Left ventricle myocardium inferior (tissue), 1 donor: ENCODE measurements at regions not wholly inside any gene's neighbourhood (a gene's known extent, or its start where the extent isn't known, plus 50 kb on each side); places are given as distances from the start of the nearest gene placed in this dataset.

ENCODE experiments used
- DNase-seq: peaks from one replicate; pipeline ENCODE4 v3.0.0-alpha.2; 2020
- H3K27ac ChIP-seq: fragments of 200-600 bp; replicated peaks from 2 replicates; pipeline ENCODE4 v1.8.0; 2021
- H3K27me3 ChIP-seq: fragments of 200-600 bp; 2 replicates; pipeline ENCODE4 v1.8.0; 2021; ENCODE audit warnings: low read depth
- H3K36me3 ChIP-seq: fragments of 200-600 bp; 2 replicates; pipeline ENCODE4 v1.8.0; 2021
- H3K4me1 ChIP-seq: fragments of 200-600 bp; 2 replicates; pipeline ENCODE4 v1.8.0; 2021
- H3K4me3 ChIP-seq: fragments of 200-600 bp; 2 replicates; pipeline ENCODE4 v1.8.0; 2021; ENCODE audit warnings: mild to moderate bottlenecking, moderate library complexity
- H3K9me3 ChIP-seq: fragments of 200-600 bp; replicated peaks from 2 replicates; pipeline ENCODE4 v1.8.0; 2021
- intact Hi-C: fragments of 100-400 bp; cut with micrococcal nuclease; formaldehyde crosslinking; loops from one replicate; pipeline ENCODE4 v1.11.0; 2022
- TF ChIP-seq, protein P1 (sequence below): fragments of 200-600 bp; IDR thresholded peaks from 2 replicates; pipeline ENCODE4 v1.8.0; 2021; ENCODE audit warnings: antibody characterized with exemption, mild to moderate bottlenecking, borderline replicate concordance
- donor health status: DM: no; HTN: yes; CAD: no; lungs with severe emphysema.

DNA sequence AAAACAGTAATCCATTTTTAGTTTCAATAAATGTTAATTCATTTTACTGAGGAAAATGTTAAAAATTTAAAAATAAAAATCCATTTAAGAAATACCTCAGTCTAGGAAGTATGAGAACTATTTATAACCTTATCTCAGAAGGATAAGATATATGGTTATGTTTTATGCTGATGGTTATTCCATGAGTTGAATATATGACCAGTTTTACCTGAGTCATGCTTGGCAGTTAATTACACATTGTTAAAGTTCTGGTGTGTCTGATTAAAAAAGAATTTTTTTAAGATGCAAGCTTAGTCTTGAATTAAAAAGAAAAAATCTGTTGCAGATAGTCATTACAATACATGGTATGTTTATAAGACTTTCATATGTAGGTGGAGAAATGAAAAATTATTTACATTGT, 191.7 kb downstream of the ARL4A start:
- intact Hi-C loops: no loop called here
- H3K4me1 ChIP-seq: no peaks in the 10 kb centered on the region
- no peak overlapping the region for H3K27ac ChIP-seq
- H3K9me3 ChIP-seq: no peaks in the 10 kb centered on the region
- H3K36me3 ChIP-seq: no peaks in the 10 kb centered on the region
- H3K27me3 ChIP-seq: no peaks in the 10 kb centered on the region
- no peak overlapping the region for H3K4me3 ChIP-seq
- DNase-seq: no peak
- TF ChIP-seq, protein P1, sequence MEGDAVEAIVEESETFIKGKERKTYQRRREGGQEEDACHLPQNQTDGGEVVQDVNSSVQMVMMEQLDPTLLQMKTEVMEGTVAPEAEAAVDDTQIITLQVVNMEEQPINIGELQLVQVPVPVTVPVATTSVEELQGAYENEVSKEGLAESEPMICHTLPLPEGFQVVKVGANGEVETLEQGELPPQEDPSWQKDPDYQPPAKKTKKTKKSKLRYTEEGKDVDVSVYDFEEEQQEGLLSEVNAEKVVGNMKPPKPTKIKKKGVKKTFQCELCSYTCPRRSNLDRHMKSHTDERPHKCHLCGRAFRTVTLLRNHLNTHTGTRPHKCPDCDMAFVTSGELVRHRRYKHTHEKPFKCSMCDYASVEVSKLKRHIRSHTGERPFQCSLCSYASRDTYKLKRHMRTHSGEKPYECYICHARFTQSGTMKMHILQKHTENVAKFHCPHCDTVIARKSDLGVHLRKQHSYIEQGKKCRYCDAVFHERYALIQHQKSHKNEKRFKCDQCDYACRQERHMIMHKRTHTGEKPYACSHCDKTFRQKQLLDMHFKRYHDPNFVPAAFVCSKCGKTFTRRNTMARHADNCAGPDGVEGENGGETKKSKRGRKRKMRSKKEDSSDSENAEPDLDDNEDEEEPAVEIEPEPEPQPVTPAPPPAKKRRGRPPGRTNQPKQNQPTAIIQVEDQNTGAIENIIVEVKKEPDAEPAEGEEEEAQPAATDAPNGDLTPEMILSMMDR: no peak

DNA sequence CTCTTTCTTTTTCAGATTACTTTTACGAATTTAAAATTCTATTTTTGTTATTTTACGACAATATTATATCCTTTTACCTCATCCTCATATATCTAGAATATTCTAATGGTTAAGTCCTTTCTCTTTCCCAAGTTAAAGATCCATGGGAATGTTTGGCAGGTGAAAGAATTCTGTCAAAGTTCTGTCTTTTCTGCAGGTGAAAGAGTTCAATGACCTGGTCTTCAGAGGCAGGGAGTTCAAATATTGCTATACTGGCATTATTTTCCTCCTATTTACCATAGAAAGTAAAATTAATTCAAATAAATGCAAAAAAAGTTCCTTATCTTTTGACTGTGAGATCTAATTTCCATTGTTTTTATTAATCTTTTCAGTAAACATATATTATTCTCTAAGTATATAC, 194.3 kb downstream of the ARL4A start:
- TF ChIP-seq, protein P1: no peak
- no peak for DNase-seq

DNA sequence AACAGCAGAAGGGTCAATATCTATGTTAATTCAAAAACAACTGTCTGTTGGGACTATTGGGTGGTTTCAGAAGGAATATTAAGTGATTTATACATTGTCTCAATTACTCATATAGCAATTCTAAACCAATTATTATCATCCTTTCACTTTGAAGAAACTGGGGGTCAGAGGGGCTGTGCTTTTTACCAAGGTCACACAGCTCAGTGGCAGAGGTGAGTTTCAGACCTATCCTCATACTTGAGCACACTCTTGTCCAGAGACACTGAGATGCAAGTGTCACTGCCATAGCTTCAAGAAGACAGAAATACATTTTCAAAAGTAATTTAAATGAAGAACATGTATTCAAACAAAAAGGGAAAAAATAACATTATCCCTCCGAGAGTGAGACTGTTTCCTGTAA, 195.3 kb downstream of the ARL4A start:
- TF ChIP-seq, protein P1: no peak

More for the DNA sequence above, 194.3 kb downstream of the ARL4A start:
- Histone ChIP-seq H3K36me3 (no peaks in the 10 kb centered on the region), H3K9me3 (no peaks in the 10 kb centered on the region), H3K4me3 (no peak overlapping the region), H3K27ac (no peak overlapping the region), H3K4me1 (no peaks in the 10 kb centered on the region), H3K27me3 (no peaks in the 10 kb centered on the region)
- intact Hi-C loops: no loop called here

DNA sequence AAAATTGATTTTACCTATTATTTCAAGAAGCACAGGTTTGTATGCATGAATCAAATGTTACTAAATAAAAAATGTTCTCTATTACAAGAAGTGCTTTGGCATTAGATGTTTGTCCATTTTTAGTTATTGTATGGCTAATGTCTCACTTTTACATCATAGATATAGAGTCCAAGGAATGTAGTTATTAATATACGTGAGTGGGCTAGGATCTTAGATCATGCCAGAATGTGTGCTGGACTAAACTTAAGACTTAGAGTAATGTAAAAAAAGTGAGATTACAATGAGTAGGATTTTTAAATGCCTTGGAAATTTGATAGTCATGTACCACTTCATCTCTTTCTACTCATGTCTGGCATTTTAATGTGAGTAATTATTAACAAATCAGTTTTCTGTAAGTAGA, 196.6 kb downstream of the ARL4A start:
- Histone ChIP-seq H3K27me3 (no peaks in the 10 kb centered on the region), H3K4me3 (no peak overlapping the region), H3K9me3 (no peaks in the 10 kb centered on the region), H3K36me3 (no peaks in the 10 kb centered on the region), H3K27ac (no peak overlapping the region), H3K4me1 (no peaks in the 10 kb centered on the region)
- no peak for DNase-seq
- TF ChIP-seq, protein P1: no peak
- intact Hi-C loops: no loop called here

More for the DNA sequence above, 195.3 kb downstream of the ARL4A start:
- H3K9me3 ChIP-seq: no peaks in the 10 kb centered on the region
- no peaks in the 10 kb centered on the region for H3K4me1 ChIP-seq
- intact Hi-C loops: no loop called here
- no peaks in the 10 kb centered on the region for H3K36me3 ChIP-seq
- no peak overlapping the region for H3K4me3 ChIP-seq
- H3K27ac ChIP-seq: no peak overlapping the region
- no peaks in the 10 kb centered on the region for H3K27me3 ChIP-seq
- no peak for DNase-seq

DNA sequence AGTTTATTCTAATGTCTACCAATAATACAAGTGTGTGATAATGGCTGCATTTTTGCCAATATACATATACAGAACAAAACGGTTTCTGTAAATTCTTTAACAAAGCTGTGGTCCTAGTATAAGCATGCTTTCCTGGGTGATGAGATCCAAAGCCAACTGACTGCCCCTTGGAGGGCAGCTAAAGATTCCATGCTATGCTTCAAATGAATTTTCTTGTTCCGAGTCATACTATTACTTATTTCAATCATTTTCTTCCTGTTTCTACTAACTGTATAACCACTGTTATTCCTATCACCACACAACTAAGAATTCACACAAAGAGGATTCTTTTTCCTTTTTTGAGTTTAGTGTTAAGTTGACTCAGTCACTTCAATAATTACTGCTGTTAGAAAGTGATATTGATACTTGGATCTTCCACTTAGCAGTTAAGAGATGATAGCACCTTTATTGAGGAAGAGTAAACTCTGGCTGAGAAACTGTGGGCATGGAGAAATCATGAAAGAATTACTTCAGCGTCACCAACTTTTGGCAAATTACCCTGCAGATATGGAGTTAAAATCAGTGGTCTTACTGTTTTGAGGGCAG, 197.5 kb downstream of the ARL4A start:
- Histone ChIP-seq H3K27ac (no peak overlapping the region), H3K36me3 (no peaks in the 10 kb centered on the region), H3K4me3 (no peak overlapping the region), H3K27me3 (no peaks in the 10 kb centered on the region), H3K9me3 (no peaks in the 10 kb centered on the region), H3K4me1 (no peaks in the 10 kb centered on the region)
- DNase-seq: no peak
- TF ChIP-seq, protein P1: no peak
- intact Hi-C loops: no loop called here
